ENCODE measurements at regions not wholly inside any gene's neighbourhood (a gene's known extent, or its start where the extent isn't known, plus 50 kb on each side); places are given as distances from the start of the nearest gene placed in this dataset.
A peak's percentile ranks its signal among the peaks of the same experiment; 100 is the strongest.

- no peaks in the 10 kb centered on the region for H3K36me3 ChIP-seq
- H3K27me3 ChIP-seq = no peaks in the 10 kb centered on the region
- H3K4me1 ChIP-seq = no peaks in the 10 kb centered on the region
- H3K9me3 ChIP-seq = no peaks in the 10 kb centered on the region
- H3K4me3 ChIP-seq = no peak overlapping the region
- no peak overlapping the region for H3K27ac ChIP-seq
- intact Hi-C loops (cut with DNase I) = no loop called here
- ATAC-seq (no peak), DNase-seq (no peak)
- no peak for TF ChIP-seq CTCF (IDR thresholded peaks at IDR 0.05)
Measured at GRCh38 chr2:12479065-12479601, 237.6 kb upstream of the TRIB2 start.

- TF ChIP-seq CTCF (IDR thresholded peaks at IDR 0.05) = no peak
- no peaks in the 10 kb centered on the region for H3K9me3 ChIP-seq
- intact Hi-C loops (cut with DNase I) = no loop called here
Measured at GRCh38 chr2:12484536-12485115, 232.1 kb upstream of the TRIB2 start.

GRCh38 chr2:12486205-12487118 is 230.3 kb upstream of the TRIB2 start:
- Histone ChIP-seq H3K4me1 (peaks cover 10% of the 10 kb centered on the region), H3K4me3 (no peak overlapping the region), H3K36me3 (no peaks in the 10 kb centered on the region), H3K27ac (no peak overlapping the region), H3K9me3 (no peaks in the 10 kb centered on the region), H3K27me3 (no peaks in the 10 kb centered on the region)
- intact Hi-C loops (cut with DNase I) = no loop called here
- no peak for DNase-seq
- ATAC-seq = no peak
- no peak for TF ChIP-seq CTCF (IDR thresholded peaks at IDR 0.05)

More at GRCh38 chr2:12484536-12485115, 232.1 kb upstream of the TRIB2 start:
- DNase-seq (no peak), ATAC-seq (no peak)
- no peaks in the 10 kb centered on the region for H3K27me3 ChIP-seq
- H3K36me3 ChIP-seq = no peaks in the 10 kb centered on the region
- no peak overlapping the region for H3K27ac ChIP-seq
- peaks cover 10% of the 10 kb centered on the region for H3K4me1 ChIP-seq
- no peak overlapping the region for H3K4me3 ChIP-seq

- ATAC-seq (no peak), DNase-seq (no peak)
- Histone ChIP-seq H3K9me3 (no peaks in the 10 kb centered on the region), H3K4me3 (no peak overlapping the region), H3K4me1 (peaks cover 10% of the 10 kb centered on the region), H3K36me3 (no peaks in the 10 kb centered on the region), H3K27ac (no peak overlapping the region), H3K27me3 (no peaks in the 10 kb centered on the region)
- intact Hi-C loops (cut with DNase I) = no loop called here
- no peak for TF ChIP-seq CTCF (IDR thresholded peaks at IDR 0.05)
Measured at GRCh38 chr2:12487253-12488004, 229.3 kb upstream of the TRIB2 start.

- DNase-seq (no peak), ATAC-seq (peak; percentile 61)
- H3K27me3 ChIP-seq = no peaks in the 10 kb centered on the region
- no peak overlapping the region for H3K27ac ChIP-seq
- H3K9me3 ChIP-seq = no peaks in the 10 kb centered on the region
- peaks cover 10% of the 10 kb centered on the region for H3K4me1 ChIP-seq
- no peaks in the 10 kb centered on the region for H3K36me3 ChIP-seq
- intact Hi-C loops (cut with DNase I) = no loop called here
- H3K4me3 ChIP-seq = no peak overlapping the region
- TF ChIP-seq CTCF (IDR thresholded peaks at IDR 0.05) = no peak
Measured at GRCh38 chr2:12488352-12489318, 228.1 kb upstream of the TRIB2 start.
